ENCODE measurements at regions not wholly inside any gene's neighbourhood (a gene's known extent, or its start where the extent isn't known, plus 50 kb on each side); places are given as distances from the start of the nearest gene placed in this dataset.

DNA sequence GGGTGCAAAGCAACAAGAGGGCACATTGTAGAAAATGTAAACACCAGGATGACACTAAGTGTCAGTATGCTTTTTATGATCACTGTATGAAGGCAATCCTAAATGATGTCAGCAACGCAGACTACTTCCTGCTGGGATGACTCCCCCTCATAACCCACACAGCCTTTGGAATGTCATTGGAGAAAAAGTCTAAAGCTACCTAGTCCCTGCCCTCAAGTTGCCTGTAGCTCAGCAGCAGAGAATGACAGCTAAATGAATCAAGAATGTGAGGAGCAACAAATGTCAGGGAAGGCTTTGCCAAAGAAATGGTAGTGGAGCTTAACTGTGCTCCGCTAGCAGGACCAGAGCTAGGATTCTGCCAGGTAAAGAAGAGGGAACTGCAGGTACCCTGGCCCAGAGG lies 555.6 kb downstream of the CD83 start:
- Mint-ChIP-seq H3K9me3 (no peaks in the 10 kb centered on the region), H3K4me3 (no peak overlapping the region), H3K36me3 (no peaks in the 10 kb centered on the region), H3K4me1 (peaks cover 15% of the 10 kb centered on the region), H3K27ac (no peak overlapping the region), H3K27me3 (ENCODE audit: low read depth) (no peaks in the 10 kb centered on the region; the same call in 1 of the 2 replicates)
- ChIA-PET CTCF (no interaction called here), POLR2A (no interaction called here)
- ATAC-seq = no peak
- TF ChIP-seq JUN (CRISPR knock-in tag; IDR thresholded peaks at IDR 0.05) = no peak
- TF ChIP-seq, protein P1, sequence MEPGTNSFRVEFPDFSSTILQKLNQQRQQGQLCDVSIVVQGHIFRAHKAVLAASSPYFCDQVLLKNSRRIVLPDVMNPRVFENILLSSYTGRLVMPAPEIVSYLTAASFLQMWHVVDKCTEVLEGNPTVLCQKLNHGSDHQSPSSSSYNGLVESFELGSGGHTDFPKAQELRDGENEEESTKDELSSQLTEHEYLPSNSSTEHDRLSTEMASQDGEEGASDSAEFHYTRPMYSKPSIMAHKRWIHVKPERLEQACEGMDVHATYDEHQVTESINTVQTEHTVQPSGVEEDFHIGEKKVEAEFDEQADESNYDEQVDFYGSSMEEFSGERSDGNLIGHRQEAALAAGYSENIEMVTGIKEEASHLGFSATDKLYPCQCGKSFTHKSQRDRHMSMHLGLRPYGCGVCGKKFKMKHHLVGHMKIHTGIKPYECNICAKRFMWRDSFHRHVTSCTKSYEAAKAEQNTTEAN (CRISPR knock-in tag; IDR thresholded peaks at IDR 0.05) = no peak
- TF ChIP-seq, protein P2, sequence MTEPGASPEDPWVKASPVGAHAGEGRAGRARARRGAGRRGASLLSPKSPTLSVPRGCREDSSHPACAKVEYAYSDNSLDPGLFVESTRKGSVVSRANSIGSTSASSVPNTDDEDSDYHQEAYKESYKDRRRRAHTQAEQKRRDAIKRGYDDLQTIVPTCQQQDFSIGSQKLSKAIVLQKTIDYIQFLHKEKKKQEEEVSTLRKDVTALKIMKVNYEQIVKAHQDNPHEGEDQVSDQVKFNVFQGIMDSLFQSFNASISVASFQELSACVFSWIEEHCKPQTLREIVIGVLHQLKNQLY (CRISPR knock-in tag; IDR thresholded peaks at IDR 0.05) = no peak
- TF ChIP-seq OVOL2 (CRISPR knock-in tag; IDR thresholded peaks at IDR 0.05; ENCODE audit: borderline replicate concordance) = no peak
- no peak for DNase-seq (ENCODE audit: low spot score)

DNA sequence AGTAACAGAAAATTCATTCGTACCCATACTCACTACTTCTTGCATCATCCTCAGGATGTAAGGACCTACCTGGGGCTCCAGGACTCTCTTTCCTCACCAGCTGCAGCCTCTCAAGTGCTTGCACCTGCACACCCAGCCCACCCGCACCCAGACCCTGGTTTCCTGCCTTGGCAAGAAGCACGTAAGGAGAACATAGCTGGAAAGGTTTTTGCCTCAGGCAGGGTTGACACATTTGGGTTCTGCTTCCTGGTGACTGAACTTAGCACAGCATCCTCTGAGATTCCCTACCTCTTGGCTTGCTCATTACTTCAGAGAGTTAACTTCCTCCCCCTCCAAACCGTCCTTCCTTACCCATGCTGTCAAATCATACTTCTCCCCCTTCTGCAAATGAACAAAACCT lies 556.9 kb downstream of the CD83 start:
- H3K27ac Mint-ChIP-seq = no peak overlapping the region
- POLR2A ChIA-PET = no interaction called here
- DNase-seq (ENCODE audit: low spot score) (no peak), ATAC-seq (no peak)
- H3K36me3 Mint-ChIP-seq = no peaks in the 10 kb centered on the region
- H3K9me3 Mint-ChIP-seq = no peaks in the 10 kb centered on the region
- H3K4me1 Mint-ChIP-seq = peaks cover 15% of the 10 kb centered on the region
- no peak overlapping the region for H3K4me3 Mint-ChIP-seq
- H3K27me3 Mint-ChIP-seq (ENCODE audit: low read depth) = no peaks in the 10 kb centered on the region; the same call in 1 of the 2 replicates
- TF ChIP-seq, protein P3, sequence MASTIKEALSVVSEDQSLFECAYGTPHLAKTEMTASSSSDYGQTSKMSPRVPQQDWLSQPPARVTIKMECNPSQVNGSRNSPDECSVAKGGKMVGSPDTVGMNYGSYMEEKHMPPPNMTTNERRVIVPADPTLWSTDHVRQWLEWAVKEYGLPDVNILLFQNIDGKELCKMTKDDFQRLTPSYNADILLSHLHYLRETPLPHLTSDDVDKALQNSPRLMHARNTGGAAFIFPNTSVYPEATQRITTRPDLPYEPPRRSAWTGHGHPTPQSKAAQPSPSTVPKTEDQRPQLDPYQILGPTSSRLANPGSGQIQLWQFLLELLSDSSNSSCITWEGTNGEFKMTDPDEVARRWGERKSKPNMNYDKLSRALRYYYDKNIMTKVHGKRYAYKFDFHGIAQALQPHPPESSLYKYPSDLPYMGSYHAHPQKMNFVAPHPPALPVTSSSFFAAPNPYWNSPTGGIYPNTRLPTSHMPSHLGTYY (CRISPR knock-in tag; IDR thresholded peaks at IDR 0.05) = no peak
- no peak for TF ChIP-seq PRRX2 (CRISPR knock-in tag; IDR thresholded peaks at IDR 0.05)
- CTCF ChIA-PET = no interaction called here

DNA sequence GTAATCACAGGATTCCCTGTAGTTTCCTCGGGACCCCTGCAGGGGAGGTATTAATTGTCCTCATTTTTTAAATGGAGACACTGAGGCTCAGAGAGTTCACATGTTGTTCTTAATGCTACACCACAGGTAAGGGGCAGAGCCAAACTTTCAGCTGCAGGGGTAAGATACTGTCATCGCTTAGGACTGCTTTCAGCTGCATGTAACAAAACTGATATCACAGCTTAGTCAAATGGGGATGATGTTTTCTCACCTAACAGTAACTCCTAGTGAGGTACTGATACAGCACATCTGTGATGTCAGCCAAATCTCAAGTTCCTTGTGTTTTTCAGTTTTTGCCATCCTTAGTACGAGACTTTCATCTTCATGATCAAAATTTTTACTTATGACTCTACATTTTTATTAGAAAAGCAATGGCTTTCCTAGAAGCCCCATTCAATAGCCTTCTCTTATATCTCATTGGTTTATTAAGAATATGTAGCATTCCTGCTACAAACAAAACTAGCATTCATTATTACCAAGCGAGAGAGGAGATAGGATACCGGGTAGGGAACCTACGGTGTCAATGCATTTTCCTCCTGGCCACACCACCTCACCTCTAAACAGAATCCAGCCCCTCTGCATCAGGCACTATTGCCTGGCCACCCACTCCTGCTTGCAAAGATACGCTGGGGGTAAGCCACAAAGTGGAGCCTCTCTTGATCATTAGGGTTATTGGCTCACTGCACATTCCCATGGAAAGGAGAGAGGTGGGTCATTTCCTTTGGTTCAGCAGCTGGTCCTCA lies 557.5 kb downstream of the CD83 start:
- ChIA-PET POLR2A (no interaction called here), CTCF (no interaction called here)
- no peaks in the 10 kb centered on the region for H3K36me3 Mint-ChIP-seq
- no peak for DNase-seq (ENCODE audit: low spot score)
- TF ChIP-seq CREM (CRISPR knock-in tag; IDR thresholded peaks at IDR 0.05) (no peak), FOXK1 (CRISPR knock-in tag; IDR thresholded peaks at IDR 0.05) (no peak), CBFB (CRISPR knock-in tag; IDR thresholded peaks at IDR 0.05; ENCODE audit: low read depth) (no peak), ZNF416 (CRISPR knock-in tag; IDR thresholded peaks at IDR 0.05) (no peak), TCF7 (CRISPR knock-in tag; IDR thresholded peaks at IDR 0.05; ENCODE audit: low read depth) (no peak), ATF1 (CRISPR knock-in tag; IDR thresholded peaks at IDR 0.05) (no peak), ZNF671 (CRISPR knock-in tag; IDR thresholded peaks at IDR 0.05) (no peak), KAT7 (CRISPR knock-in tag; IDR thresholded peaks at IDR 0.05; ENCODE audit: borderline replicate concordance) (no peak), NFE2L1 (CRISPR knock-in tag; IDR thresholded peaks at IDR 0.05) (no peak), GTF2I (CRISPR knock-in tag; conservative IDR thresholded peaks at IDR 0.05) (no peak), NR1H2 (CRISPR knock-in tag; IDR thresholded peaks at IDR 0.05) (no peak), TP53 (CRISPR knock-in tag; IDR thresholded peaks at IDR 0.05) (no peak)
- TF ChIP-seq, protein P4, sequence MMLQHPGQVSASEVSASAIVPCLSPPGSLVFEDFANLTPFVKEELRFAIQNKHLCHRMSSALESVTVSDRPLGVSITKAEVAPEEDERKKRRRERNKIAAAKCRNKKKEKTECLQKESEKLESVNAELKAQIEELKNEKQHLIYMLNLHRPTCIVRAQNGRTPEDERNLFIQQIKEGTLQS (CRISPR knock-in tag; conservative IDR thresholded peaks at IDR 0.05) = no peak
- TF ChIP-seq, protein P5, sequence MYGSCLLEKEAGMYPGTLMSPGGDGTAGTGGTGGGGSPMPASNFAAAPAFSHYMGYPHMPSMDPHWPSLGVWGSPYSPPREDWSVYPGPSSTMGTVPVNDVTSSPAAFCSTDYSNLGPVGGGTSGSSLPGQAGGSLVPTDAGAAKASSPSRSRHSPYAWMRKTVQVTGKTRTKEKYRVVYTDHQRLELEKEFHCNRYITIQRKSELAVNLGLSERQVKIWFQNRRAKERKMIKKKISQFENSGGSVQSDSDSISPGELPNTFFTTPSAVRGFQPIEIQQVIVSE (CRISPR knock-in tag; IDR thresholded peaks at IDR 0.05; ENCODE audit: borderline replicate concordance) = no peak
- TF ChIP-seq, protein P6, sequence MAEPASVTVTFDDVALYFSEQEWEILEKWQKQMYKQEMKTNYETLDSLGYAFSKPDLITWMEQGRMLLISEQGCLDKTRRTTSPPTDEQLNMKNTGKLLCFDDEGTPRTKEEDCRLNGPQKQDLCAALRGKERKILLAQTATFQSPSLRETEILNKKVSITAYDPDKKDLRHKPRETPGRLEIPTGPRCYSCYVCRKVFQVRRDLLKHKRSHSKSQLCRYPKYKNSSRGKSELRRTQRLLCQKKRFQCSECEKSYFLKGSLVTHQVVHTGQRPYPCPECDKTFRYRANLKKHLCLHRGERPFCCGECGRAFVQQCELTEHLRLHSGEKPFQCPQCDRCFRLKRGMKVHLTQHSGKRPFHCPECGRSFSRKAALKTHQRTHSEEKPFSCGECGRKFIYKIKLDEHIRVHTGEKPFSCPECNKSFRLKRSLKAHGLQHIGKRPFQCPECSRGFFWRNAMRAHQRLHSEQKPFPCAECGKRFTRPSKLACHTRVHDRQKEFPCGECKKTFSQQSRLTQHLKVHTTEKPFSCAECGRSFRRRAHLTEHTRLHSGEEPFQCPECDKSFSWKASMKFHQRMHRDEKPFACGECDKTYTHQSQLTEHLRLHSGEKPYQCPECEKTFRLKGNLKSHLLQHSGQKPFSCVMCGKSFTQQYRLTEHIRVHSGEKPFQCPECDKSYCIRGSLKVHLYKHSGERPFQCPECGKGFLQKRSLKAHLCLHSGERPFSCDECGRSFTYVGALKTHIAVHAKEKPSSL (CRISPR knock-in tag; conservative IDR thresholded peaks at IDR 0.05) = no peak
- TF ChIP-seq, protein P7, sequence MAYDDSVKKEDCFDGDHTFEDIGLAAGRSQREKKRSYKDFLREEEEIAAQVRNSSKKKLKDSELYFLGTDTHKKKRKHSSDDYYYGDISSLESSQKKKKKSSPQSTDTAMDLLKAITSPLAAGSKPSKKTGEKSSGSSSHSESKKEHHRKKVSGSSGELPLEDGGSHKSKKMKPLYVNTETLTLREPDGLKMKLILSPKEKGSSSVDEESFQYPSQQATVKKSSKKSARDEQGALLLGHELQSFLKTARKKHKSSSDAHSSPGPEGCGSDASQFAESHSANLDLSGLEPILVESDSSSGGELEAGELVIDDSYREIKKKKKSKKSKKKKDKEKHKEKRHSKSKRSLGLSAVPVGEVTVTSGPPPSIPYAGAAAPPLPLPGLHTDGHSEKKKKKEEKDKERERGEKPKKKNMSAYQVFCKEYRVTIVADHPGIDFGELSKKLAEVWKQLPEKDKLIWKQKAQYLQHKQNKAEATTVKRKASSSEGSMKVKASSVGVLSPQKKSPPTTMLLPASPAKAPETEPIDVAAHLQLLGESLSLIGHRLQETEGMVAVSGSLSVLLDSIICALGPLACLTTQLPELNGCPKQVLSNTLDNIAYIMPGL (CRISPR knock-in tag; IDR thresholded peaks at IDR 0.05) = no peak
- no peaks in the 10 kb centered on the region; the same call in 1 of the 2 replicates for H3K27me3 Mint-ChIP-seq (ENCODE audit: low read depth)
- H3K4me3 Mint-ChIP-seq = no peak overlapping the region
- peaks cover 15% of the 10 kb centered on the region for H3K4me1 Mint-ChIP-seq
- no peaks in the 10 kb centered on the region for H3K9me3 Mint-ChIP-seq
- no peak for ATAC-seq
- H3K27ac Mint-ChIP-seq = no peak overlapping the region
